ENCODE measurements at regions not wholly inside any gene's neighbourhood (a gene's known extent, or its start where the extent isn't known, plus 50 kb on each side); places are given as distances from the start of the nearest gene placed in this dataset.
"Not testable (repeated sequence)": the region's sequence is repeated elsewhere in the genome, so short reads cannot be mapped to it uniquely, and the experiment has no call there.

- not testable (repeated sequence) for DNase-seq
Observed at GRCh38 chr2:89756616-89757015, 1065.1 kb downstream of the RPIA start.

- DNase-seq = not testable (repeated sequence)
Observed at GRCh38 chr2:89758332-89759026, 1067.0 kb downstream of the RPIA start.

GRCh38 chr2:89760762-89761161 lies 1069.3 kb downstream of the RPIA start:
- DNase-seq = not testable (repeated sequence)

- DNase-seq = not testable (repeated sequence)
Observed at GRCh38 chr2:89761171-89761570, 1069.7 kb downstream of the RPIA start.

- DNase-seq = not testable (repeated sequence)
Observed at GRCh38 chr2:89761863-89762262, 1070.4 kb downstream of the RPIA start.

- not testable (repeated sequence) for DNase-seq
Observed at GRCh38 chr2:89762461-89763253, 1071.2 kb downstream of the RPIA start.

- no peak for DNase-seq
- TF ChIP-seq POLR2A (IDR thresholded peaks at IDR 0.05; ENCODE audit: low read length) = no peak
- no peak for TF ChIP-seq GATA1 (IDR thresholded peaks at IDR 0.05; ENCODE audit: low read depth, low read length)
Observed at GRCh38 chr2:89763254-89763580, 1071.7 kb downstream of the RPIA start.

DNA sequence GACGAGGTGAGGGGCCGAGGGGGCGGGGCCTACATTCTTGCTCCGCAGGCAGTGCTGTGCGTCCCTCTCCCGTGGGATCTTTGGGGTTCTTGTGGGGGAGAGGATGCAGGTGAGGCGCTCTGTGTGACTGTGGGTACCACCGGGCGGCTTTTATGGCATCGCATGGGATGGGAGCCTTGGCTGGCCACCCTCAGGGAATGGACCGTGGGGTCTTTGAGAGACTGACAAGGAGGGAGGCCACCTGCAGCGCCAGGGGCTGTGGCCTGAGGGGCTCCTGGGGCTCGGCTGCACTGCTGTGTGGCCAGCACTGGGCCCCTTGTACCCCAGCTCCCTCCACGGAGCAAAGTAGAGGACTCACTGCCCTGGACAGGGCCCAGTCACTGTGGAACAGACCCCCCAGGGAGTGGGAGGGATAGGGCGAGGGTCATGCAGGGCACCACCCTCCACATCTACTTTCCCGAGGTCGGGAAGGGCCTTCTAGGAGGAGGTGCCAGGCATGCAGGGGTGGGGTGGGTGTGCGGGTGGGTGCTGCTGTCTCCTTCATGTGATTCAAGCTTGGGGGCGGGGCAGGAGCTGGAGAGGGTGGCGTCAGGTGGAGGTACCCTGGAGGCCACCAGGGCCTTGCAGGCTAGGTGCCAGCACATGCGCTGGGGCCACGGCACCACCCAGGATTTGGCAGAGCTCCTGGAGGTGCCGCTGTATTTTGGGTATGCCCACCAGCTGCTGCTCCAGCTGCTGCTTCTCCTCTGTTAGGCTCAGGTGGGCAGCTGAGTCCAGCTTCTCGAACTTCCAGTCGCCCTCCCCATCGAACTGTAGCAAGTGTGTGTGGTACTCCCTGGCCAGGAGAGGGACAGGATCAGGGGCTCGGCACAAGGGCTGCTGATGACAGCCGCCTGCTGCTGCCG lies 1072.4 kb downstream of the RPIA start:
- TF ChIP-seq GATA1 (IDR thresholded peaks at IDR 0.05; ENCODE audit: low read depth, low read length) = no peak
- no peak for TF ChIP-seq POLR2A (IDR thresholded peaks at IDR 0.05; ENCODE audit: low read length)

GRCh38 chr2:89764571-89765360 lies 1073.3 kb downstream of the RPIA start:
- DNase-seq = not testable (repeated sequence)

More for the DNA sequence above, 1072.4 kb downstream of the RPIA start:
- no peak for DNase-seq

DNA sequence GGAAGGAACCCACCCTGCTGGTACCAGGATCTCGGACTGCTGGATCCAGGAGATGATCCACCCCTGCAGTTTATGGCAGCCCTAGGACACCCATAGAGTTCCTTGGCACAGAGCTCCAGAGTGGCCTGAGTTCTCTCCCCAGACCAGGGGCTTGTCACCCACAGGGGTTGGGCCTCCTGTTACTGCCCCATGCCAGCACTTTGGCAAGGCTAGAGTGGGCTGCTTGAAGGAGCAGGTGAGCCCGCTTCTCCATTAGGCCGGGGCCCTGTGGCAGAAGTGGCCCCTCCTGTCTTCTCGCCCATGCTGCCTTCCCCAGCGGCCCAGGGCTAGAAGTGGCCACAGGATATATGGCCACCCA lies 1073.9 kb downstream of the RPIA start:
- not testable (repeated sequence) for DNase-seq

GRCh38 chr2:89766141-89766990 lies 1074.9 kb downstream of the RPIA start:
- DNase-seq = not testable (repeated sequence)

GRCh38 chr2:89767058-89767457 lies 1075.6 kb downstream of the RPIA start:
- not testable (repeated sequence) for DNase-seq

GRCh38 chr2:89767572-89768435 lies 1076.3 kb downstream of the RPIA start:
- no peak for TF ChIP-seq POLR2A (IDR thresholded peaks at IDR 0.05; ENCODE audit: low read length)
- no peak for DNase-seq
